ENCODE measurements at regions not wholly inside any gene's neighbourhood (a gene's known extent, or its start where the extent isn't known, plus 50 kb on each side); places are given as distances from the start of the nearest gene placed in this dataset.
"Not testable (repeated sequence)": the region's sequence is repeated elsewhere in the genome, so short reads cannot be mapped to it uniquely, and the experiment has no call there.

- no peak for DNase-seq (ENCODE audit: low read depth, low spot score)
Measured at GRCh38 chr19:28330831-28331230, 882.1 kb downstream of the UQCRFS1 start.

DNA sequence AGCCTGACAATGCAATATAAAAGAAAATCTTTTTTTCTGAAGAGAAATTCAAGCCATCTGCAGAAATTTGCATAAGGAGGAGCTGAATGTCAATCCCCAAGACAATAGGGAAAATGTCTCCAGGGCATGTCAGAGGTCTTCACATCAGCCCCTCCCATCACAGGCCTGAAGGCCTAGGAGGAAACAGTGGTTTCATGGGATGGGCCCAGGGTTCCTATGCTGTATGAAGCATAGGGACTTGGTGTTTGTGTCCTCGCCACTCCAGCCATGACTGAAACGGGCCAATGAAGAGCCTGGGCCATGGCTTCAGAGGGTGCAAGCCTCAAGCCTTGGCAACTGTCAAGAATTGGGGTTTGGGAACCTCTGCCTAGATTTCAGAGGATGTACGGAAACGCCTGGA lies 883.5 kb downstream of the UQCRFS1 start:
- DNase-seq (ENCODE audit: low read depth, low spot score), result no peak

DNA sequence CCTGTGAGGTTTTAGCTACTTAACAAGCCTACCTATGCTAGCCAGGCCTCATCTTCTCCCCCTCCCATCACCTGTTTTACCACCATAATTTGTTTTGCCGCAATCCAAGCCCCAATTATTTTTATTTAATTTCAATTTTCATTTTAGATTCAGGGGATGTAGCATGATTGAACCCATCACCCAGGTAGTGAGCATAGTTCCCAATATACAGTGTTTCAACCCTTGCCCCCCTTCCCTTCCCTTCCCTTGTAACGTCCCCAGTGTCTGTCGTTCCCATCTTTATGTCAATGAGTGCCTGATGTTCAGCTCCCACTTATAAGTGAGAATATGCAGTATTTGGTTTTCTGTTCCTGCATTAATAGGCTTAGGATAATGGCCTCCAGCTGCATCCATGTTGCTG lies 885.0 kb downstream of the UQCRFS1 start:
- no peak for DNase-seq (ENCODE audit: low read depth, low spot score)

DNA sequence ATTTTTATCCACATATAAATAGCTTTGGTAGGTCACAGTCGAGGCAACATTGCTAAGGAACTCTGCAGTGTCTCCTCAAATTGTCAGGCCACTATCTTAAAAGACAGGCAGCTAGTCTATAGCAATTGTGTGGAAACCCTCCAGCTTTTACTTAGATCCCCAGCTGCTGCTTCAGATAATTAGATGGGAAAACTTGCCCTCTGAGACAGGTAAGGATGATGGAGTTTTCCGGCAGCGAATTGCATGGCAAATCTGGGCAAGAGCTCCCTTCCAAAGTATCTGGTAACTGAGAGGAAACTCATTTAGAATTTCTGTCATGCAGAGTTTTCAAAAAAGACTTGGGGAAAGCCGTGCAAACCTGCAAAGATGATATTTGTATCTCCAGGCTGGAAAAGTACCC lies 886.2 kb downstream of the UQCRFS1 start:
- no peak for DNase-seq (ENCODE audit: low read depth, low spot score)

DNA sequence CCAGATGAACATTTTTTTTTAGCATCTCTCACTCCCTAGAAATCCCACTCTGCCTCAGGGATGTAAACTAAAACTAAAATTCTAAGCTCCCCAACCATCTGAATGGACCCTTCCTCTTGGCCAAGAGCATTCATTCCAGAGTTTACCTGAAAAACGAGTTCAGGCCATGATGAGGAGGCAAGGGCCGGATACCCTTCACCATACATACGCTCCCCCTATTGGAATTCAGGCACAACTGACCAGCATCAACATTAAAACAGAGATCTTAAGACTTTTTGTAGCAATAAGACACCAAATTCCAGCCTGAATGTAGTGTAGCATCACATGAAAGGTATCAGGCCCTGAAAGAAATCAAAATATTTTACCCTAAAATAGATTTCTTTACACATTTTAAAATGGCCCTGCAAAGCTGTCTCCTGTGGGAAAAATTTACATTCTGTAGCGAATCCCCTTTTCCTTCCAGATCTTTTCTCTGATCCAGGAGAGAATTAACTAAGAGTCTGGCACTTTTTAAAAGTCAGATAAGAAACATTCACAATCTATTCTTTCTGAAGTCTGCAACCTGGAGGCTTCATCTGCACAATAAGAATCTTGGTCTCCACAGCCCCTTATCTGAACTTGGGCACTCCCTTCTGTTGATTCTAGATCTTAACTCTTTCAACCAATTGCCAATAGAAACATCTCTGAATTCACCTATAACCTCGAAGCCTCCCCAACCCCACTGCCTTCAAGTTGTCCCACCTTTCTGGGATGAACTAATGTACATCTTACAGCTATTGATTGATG lies 888.5 kb downstream of the UQCRFS1 start:
- no peak for DNase-seq (ENCODE audit: low read depth, low spot score)

- no peak for DNase-seq (ENCODE audit: low read depth, low spot score)
Measured at GRCh38 chr19:28322945-28323344, 890.0 kb downstream of the UQCRFS1 start.

DNA sequence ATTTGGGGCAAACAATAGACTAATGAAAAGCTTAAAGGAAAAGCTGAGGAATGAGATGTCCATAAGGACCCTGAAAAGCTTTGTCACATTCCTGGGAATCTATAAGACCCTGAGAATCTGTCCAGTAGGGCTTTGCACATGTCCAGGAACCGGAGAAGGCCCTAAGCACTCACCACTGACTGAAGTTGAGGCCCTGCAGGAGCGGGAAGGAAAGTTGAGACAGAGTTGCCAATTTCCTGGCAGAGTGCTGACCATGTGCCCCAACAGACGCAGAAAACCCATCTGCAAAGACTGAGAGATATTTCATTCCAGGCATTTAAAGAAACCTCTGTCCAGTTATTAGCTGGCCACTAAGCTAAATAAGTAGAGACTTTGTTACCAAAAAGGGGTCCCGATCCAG lies 890.5 kb downstream of the UQCRFS1 start:
- DNase-seq (ENCODE audit: low read depth, low spot score), result no peak

- no peak for DNase-seq (ENCODE audit: low read depth, low spot score)
Measured at GRCh38 chr19:28319918-28320317, 893.0 kb downstream of the UQCRFS1 start.

- no peak for DNase-seq (ENCODE audit: low read depth, low spot score)
Measured at GRCh38 chr19:28319227-28319626, 893.7 kb downstream of the UQCRFS1 start.

DNA sequence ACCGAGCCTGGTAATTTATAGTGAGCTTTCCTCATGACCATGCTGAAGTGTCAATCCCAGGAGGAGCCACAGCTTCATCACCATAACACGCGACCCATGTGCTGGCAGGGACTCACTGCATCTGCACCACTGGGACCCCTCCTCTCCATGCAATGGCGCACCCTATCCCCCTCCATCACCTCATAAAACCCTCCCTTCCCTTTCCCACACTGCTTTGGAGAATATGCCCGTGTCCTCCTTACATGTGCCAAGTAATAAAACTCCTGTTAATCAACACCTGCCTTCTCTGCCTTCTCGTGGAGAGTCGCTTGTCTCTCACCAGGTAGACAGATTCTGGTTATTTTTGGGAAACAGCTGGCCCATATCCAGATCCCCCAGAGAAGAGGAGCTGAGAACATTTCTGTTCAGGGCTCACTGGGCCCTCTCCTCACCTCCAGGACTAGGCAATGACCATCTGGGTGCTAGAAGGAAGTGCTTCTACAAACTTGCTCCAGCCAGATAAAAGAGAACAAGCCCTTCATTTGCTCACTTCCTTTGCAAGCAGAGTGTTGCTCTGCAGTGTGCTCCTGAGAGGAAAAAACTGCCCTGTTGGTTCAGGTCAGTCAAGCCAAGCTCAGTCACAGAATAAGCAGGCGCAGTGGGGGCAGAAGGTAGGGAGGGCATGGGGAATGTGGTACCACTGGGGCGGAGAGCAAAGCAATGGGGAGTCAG lies 894.3 kb downstream of the UQCRFS1 start:
- no peak for DNase-seq (ENCODE audit: low read depth, low spot score)

- DNase-seq (ENCODE audit: low read depth, low spot score), result no peak
Measured at GRCh38 chr19:28316464-28316863, 896.5 kb downstream of the UQCRFS1 start.

GRCh38 chr19:28314756-28315155 lies 898.2 kb downstream of the UQCRFS1 start:
- DNase-seq (ENCODE audit: low read depth, low spot score), result no peak

GRCh38 chr19:28314287-28314686 lies 898.7 kb downstream of the UQCRFS1 start:
- no peak for DNase-seq (ENCODE audit: low read depth, low spot score)

GRCh38 chr19:28313633-28314032 lies 899.3 kb downstream of the UQCRFS1 start:
- no peak for DNase-seq (ENCODE audit: low read depth, low spot score)

GRCh38 chr19:28312269-28312668 lies 900.7 kb downstream of the UQCRFS1 start:
- DNase-seq (ENCODE audit: low read depth, low spot score), result no peak

DNA sequence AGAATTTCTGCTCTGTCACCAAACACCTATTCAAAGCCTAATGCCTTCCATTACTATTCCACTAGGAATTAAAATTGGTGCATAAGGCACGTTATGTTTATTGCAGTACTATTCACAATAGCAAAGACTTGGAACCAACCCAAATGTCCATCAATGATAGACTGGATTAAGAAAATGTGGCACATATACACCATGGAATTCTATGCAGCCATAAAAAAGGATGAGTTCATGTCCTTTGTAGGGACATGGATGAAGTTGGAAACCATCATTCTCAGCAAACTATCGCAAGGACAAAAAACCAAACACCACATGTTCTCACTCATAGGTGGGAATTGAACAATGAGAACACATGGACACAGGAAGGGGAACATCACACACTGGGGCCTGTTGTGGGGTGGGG lies 902.1 kb downstream of the UQCRFS1 start:
- DNase-seq (ENCODE audit: low read depth, low spot score), result not testable (repeated sequence)

- DNase-seq (ENCODE audit: low read depth, low spot score), result no peak
Measured at GRCh38 chr19:28309070-28309469, 903.9 kb downstream of the UQCRFS1 start.

GRCh38 chr19:28307963-28308362 lies 905.0 kb downstream of the UQCRFS1 start:
- DNase-seq (ENCODE audit: low read depth, low spot score), result no peak

- DNase-seq (ENCODE audit: low read depth, low spot score), result no peak
Measured at GRCh38 chr19:28307487-28307886, 905.5 kb downstream of the UQCRFS1 start.

DNA sequence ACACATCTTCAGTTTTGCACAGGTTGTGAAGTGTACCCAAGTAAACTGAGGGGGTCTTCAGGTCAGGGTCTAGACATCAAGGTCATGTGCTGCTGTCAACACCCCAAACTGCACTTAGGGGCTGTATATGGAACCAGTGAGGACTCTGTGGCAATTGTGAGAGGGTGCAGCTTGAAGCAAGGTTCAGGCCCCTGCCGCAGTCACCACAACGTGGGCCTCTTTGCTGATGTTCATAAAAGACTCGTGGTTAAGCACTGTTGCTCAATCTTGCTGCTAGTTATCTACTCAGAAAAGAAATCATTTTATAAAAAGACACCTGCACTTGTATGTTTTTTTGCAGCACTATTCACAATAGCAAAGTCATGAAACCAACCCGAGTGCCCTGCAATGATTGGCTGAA lies 907.4 kb downstream of the UQCRFS1 start:
- no peak for DNase-seq (ENCODE audit: low read depth, low spot score)

- DNase-seq (ENCODE audit: low read depth, low spot score), result no peak
Measured at GRCh38 chr19:28303502-28303901, 909.4 kb downstream of the UQCRFS1 start.

DNA sequence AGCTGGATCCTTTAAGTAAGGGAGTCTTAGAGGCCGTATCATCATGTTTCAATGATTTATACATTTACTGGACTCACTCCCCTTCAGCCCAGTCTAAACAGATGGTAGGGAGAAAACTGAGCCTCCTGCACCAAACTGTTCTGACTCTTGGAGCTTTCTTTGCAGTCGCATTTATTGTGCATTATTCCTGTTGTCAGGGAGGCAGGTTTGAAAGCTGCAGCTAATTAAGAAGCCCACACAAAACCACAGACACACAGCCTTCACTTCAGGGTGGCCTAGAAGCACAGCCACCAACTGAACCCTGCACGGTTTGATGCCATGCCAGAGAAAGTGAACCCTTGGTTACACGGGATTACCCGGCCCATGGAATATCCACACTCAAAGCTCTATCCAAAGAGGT lies 911.0 kb downstream of the UQCRFS1 start:
- no peak for DNase-seq (ENCODE audit: low read depth, low spot score)

- no peak for DNase-seq (ENCODE audit: low read depth, low spot score)
Measured at GRCh38 chr19:28301463-28301862, 911.5 kb downstream of the UQCRFS1 start.

Data from iPS DF 19.7 (cell line).